ENCODE measurements at regions not wholly inside any gene's neighbourhood (a gene's known extent, or its start where the extent isn't known, plus 50 kb on each side); places are given as distances from the start of the nearest gene placed in this dataset.

- WGBS (ENCODE audit: insufficient coverage, insufficient read length) = no CpG with 5 or more reads among the region's 5 CpGs
- H3K9me3 ChIP-seq (ENCODE audit: control insufficient read depth, insufficient read depth, low read length) = no peaks in the 10 kb centered on the region
- H3K4me1 ChIP-seq (ENCODE audit: control insufficient read depth, insufficient read depth, low read length) = no peaks in the 10 kb centered on the region
- no peaks in the 10 kb centered on the region for H3K27me3 ChIP-seq (ENCODE audit: control insufficient read depth, insufficient read depth, low read length)
- no peak overlapping the region for H3K4me3 ChIP-seq (ENCODE audit: low read length)
- H3K36me3 ChIP-seq (ENCODE audit: control insufficient read depth, insufficient read depth, low read length) = no peaks in the 10 kb centered on the region
- no peak for DNase-seq (ENCODE audit: low read depth, low spot score)
- H3K27ac ChIP-seq (ENCODE audit: low read length) = no peak overlapping the region
These were observed 424.7 kb upstream of the PDZRN3 start for GRCh38 chr3:74049444-74049843.

- DNase-seq (ENCODE audit: low read depth, low spot score) = no peak
- H3K4me3 ChIP-seq (ENCODE audit: low read length) = no peak overlapping the region
- H3K36me3 ChIP-seq (ENCODE audit: control insufficient read depth, insufficient read depth, low read length) = no peaks in the 10 kb centered on the region
- H3K27ac ChIP-seq (ENCODE audit: low read length) = no peak overlapping the region
- no peaks in the 10 kb centered on the region for H3K27me3 ChIP-seq (ENCODE audit: control insufficient read depth, insufficient read depth, low read length)
- no peaks in the 10 kb centered on the region for H3K4me1 ChIP-seq (ENCODE audit: control insufficient read depth, insufficient read depth, low read length)
- no peaks in the 10 kb centered on the region for H3K9me3 ChIP-seq (ENCODE audit: control insufficient read depth, insufficient read depth, low read length)
These were observed 424.0 kb upstream of the PDZRN3 start for GRCh38 chr3:74048699-74049098.

GRCh38 chr3:74045000-74045399 is 420.3 kb upstream of the PDZRN3 start:
- H3K36me3 ChIP-seq (ENCODE audit: control insufficient read depth, insufficient read depth, low read length) = no peaks in the 10 kb centered on the region
- H3K9me3 ChIP-seq (ENCODE audit: control insufficient read depth, insufficient read depth, low read length) = no peaks in the 10 kb centered on the region
- no peaks in the 10 kb centered on the region for H3K4me1 ChIP-seq (ENCODE audit: control insufficient read depth, insufficient read depth, low read length)
- DNase-seq (ENCODE audit: low read depth, low spot score) = no peak
- H3K27ac ChIP-seq (ENCODE audit: low read length) = no peak overlapping the region
- no CpG with 5 or more reads among the region's 2 CpGs for WGBS (ENCODE audit: insufficient coverage, insufficient read length)
- no peaks in the 10 kb centered on the region for H3K27me3 ChIP-seq (ENCODE audit: control insufficient read depth, insufficient read depth, low read length)
- H3K4me3 ChIP-seq (ENCODE audit: low read length) = no peak overlapping the region

GRCh38 chr3:74041068-74041675 is 416.4 kb upstream of the PDZRN3 start:
- Histone ChIP-seq H3K27me3 (ENCODE audit: control insufficient read depth, insufficient read depth, low read length) (no peaks in the 10 kb centered on the region), H3K4me1 (ENCODE audit: control insufficient read depth, insufficient read depth, low read length) (no peaks in the 10 kb centered on the region), H3K36me3 (ENCODE audit: control insufficient read depth, insufficient read depth, low read length) (no peaks in the 10 kb centered on the region), H3K27ac (ENCODE audit: low read length) (no peak overlapping the region), H3K4me3 (ENCODE audit: low read length) (no peak overlapping the region), H3K9me3 (ENCODE audit: control insufficient read depth, insufficient read depth, low read length) (no peaks in the 10 kb centered on the region)
- WGBS (ENCODE audit: insufficient coverage, insufficient read length) = no CpG with 5 or more reads among the region's 6 CpGs
- DNase-seq (ENCODE audit: low read depth, low spot score) = no peak

GRCh38 chr3:74039105-74039504 is 414.4 kb upstream of the PDZRN3 start:
- Histone ChIP-seq H3K9me3 (ENCODE audit: control insufficient read depth, insufficient read depth, low read length) (no peaks in the 10 kb centered on the region), H3K27ac (ENCODE audit: low read length) (no peak overlapping the region), H3K4me1 (ENCODE audit: control insufficient read depth, insufficient read depth, low read length) (no peaks in the 10 kb centered on the region), H3K27me3 (ENCODE audit: control insufficient read depth, insufficient read depth, low read length) (no peaks in the 10 kb centered on the region), H3K36me3 (ENCODE audit: control insufficient read depth, insufficient read depth, low read length) (no peaks in the 10 kb centered on the region), H3K4me3 (ENCODE audit: low read length) (no peak overlapping the region)
- WGBS (ENCODE audit: insufficient coverage, insufficient read length) = no CpG with 5 or more reads among the region's 1 CpG
- no peak for DNase-seq (ENCODE audit: low read depth, low spot score)

GRCh38 chr3:74036568-74036967 is 411.8 kb upstream of the PDZRN3 start:
- H3K4me3 ChIP-seq (ENCODE audit: low read length) = no peak overlapping the region
- DNase-seq (ENCODE audit: low read depth, low spot score) = no peak
- no peaks in the 10 kb centered on the region for H3K36me3 ChIP-seq (ENCODE audit: control insufficient read depth, insufficient read depth, low read length)
- no peak overlapping the region for H3K27ac ChIP-seq (ENCODE audit: low read length)
- no peaks in the 10 kb centered on the region for H3K4me1 ChIP-seq (ENCODE audit: control insufficient read depth, insufficient read depth, low read length)
- no peaks in the 10 kb centered on the region for H3K27me3 ChIP-seq (ENCODE audit: control insufficient read depth, insufficient read depth, low read length)
- WGBS (ENCODE audit: insufficient coverage, insufficient read length) = no CpG with 5 or more reads among the region's 1 CpG
- H3K9me3 ChIP-seq (ENCODE audit: control insufficient read depth, insufficient read depth, low read length) = no peaks in the 10 kb centered on the region

GRCh38 chr3:74036102-74036501 is 411.4 kb upstream of the PDZRN3 start:
- H3K27ac ChIP-seq (ENCODE audit: low read length) = no peak overlapping the region
- no CpG with 5 or more reads among the region's 3 CpGs for WGBS (ENCODE audit: insufficient coverage, insufficient read length)

GRCh38 chr3:74033806-74034205 is 409.1 kb upstream of the PDZRN3 start:
- no peaks in the 10 kb centered on the region for H3K36me3 ChIP-seq (ENCODE audit: control insufficient read depth, insufficient read depth, low read length)
- H3K9me3 ChIP-seq (ENCODE audit: control insufficient read depth, insufficient read depth, low read length) = no peaks in the 10 kb centered on the region
- no CpG with 5 or more reads among the region's 2 CpGs for WGBS (ENCODE audit: insufficient coverage, insufficient read length)
- H3K4me3 ChIP-seq (ENCODE audit: low read length) = no peak overlapping the region
- H3K4me1 ChIP-seq (ENCODE audit: control insufficient read depth, insufficient read depth, low read length) = no peaks in the 10 kb centered on the region
- no peaks in the 10 kb centered on the region for H3K27me3 ChIP-seq (ENCODE audit: control insufficient read depth, insufficient read depth, low read length)
- DNase-seq (ENCODE audit: low read depth, low spot score) = no peak
- no peak overlapping the region for H3K27ac ChIP-seq (ENCODE audit: low read length)

More at GRCh38 chr3:74036102-74036501, 411.4 kb upstream of the PDZRN3 start:
- Histone ChIP-seq H3K4me1 (ENCODE audit: control insufficient read depth, insufficient read depth, low read length) (no peaks in the 10 kb centered on the region), H3K36me3 (ENCODE audit: control insufficient read depth, insufficient read depth, low read length) (no peaks in the 10 kb centered on the region), H3K4me3 (ENCODE audit: low read length) (no peak overlapping the region), H3K9me3 (ENCODE audit: control insufficient read depth, insufficient read depth, low read length) (no peaks in the 10 kb centered on the region), H3K27me3 (ENCODE audit: control insufficient read depth, insufficient read depth, low read length) (no peaks in the 10 kb centered on the region)
- DNase-seq (ENCODE audit: low read depth, low spot score) = no peak

GRCh38 chr3:74033381-74033780 is 408.6 kb upstream of the PDZRN3 start:
- Histone ChIP-seq H3K9me3 (ENCODE audit: control insufficient read depth, insufficient read depth, low read length) (no peaks in the 10 kb centered on the region), H3K4me1 (ENCODE audit: control insufficient read depth, insufficient read depth, low read length) (no peaks in the 10 kb centered on the region), H3K27ac (ENCODE audit: low read length) (no peak overlapping the region), H3K27me3 (ENCODE audit: control insufficient read depth, insufficient read depth, low read length) (no peaks in the 10 kb centered on the region), H3K4me3 (ENCODE audit: low read length) (no peak overlapping the region), H3K36me3 (ENCODE audit: control insufficient read depth, insufficient read depth, low read length) (no peaks in the 10 kb centered on the region)
- DNase-seq (ENCODE audit: low read depth, low spot score) = no peak
- WGBS (ENCODE audit: insufficient coverage, insufficient read length) = no CpG with 5 or more reads among the region's 2 CpGs

GRCh38 chr3:74027121-74027520 is 402.4 kb upstream of the PDZRN3 start:
- no CpG with 5 or more reads among the region's 7 CpGs for WGBS (ENCODE audit: insufficient coverage, insufficient read length)
- no peak overlapping the region for H3K27ac ChIP-seq (ENCODE audit: low read length)
- no peaks in the 10 kb centered on the region for H3K36me3 ChIP-seq (ENCODE audit: control insufficient read depth, insufficient read depth, low read length)
- no peaks in the 10 kb centered on the region for H3K9me3 ChIP-seq (ENCODE audit: control insufficient read depth, insufficient read depth, low read length)
- H3K4me1 ChIP-seq (ENCODE audit: control insufficient read depth, insufficient read depth, low read length) = no peaks in the 10 kb centered on the region
- no peak overlapping the region for H3K4me3 ChIP-seq (ENCODE audit: low read length)
- no peaks in the 10 kb centered on the region for H3K27me3 ChIP-seq (ENCODE audit: control insufficient read depth, insufficient read depth, low read length)
- DNase-seq (ENCODE audit: low read depth, low spot score) = no peak

GRCh38 chr3:74023395-74023794 is 398.7 kb upstream of the PDZRN3 start:
- Histone ChIP-seq H3K9me3 (ENCODE audit: control insufficient read depth, insufficient read depth, low read length) (no peaks in the 10 kb centered on the region), H3K4me3 (ENCODE audit: low read length) (no peak overlapping the region), H3K36me3 (ENCODE audit: control insufficient read depth, insufficient read depth, low read length) (no peaks in the 10 kb centered on the region), H3K27me3 (ENCODE audit: control insufficient read depth, insufficient read depth, low read length) (no peaks in the 10 kb centered on the region), H3K4me1 (ENCODE audit: control insufficient read depth, insufficient read depth, low read length) (no peaks in the 10 kb centered on the region), H3K27ac (ENCODE audit: low read length) (no peak overlapping the region)
- no CpG with 5 or more reads among the region's 2 CpGs for WGBS (ENCODE audit: insufficient coverage, insufficient read length)
- no peak for DNase-seq (ENCODE audit: low read depth, low spot score)
